Stimulated activated CD4-positive, alpha-beta T cell treated with anti-CD3 and anti-CD28 coated beads, Interleukin-4, amount 100 ng/mL, for 1 hour (primary cell): ENCODE measurements at regions not wholly inside any gene's neighbourhood (a gene's known extent, or its start where the extent isn't known, plus 50 kb on each side); places are given as distances from the start of the nearest gene placed in this dataset.

ENCODE experiments used
- DNase-seq: peaks from one replicate; pipeline ENCODE4 v3.0.0-alpha.2; 2020

GRCh38 chr11:15705891-15706290 lies 591.2 kb downstream of the INSC start:
- no peak for DNase-seq

DNA sequence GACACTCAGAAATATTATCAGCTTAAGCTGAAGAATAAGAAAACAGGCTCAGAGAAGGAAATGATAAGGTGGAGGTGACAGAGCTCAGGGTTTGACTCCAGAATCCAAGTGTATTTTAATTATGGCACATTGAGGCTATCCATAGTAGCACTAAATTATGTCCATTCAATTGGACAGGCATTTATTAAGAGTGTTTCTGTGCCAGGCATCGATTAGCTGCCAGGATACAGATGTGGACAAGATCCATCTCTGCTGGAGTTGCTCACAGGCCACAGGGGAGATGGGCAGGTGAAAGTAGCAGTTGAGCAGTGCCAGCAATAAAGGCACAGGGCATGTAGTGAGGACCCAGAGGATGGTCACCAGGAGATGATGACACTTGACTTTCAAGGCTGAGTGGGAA lies 592.5 kb downstream of the INSC start:
- no peak for DNase-seq

GRCh38 chr11:15707971-15708370 lies 593.2 kb downstream of the INSC start:
- no peak for DNase-seq

DNA sequence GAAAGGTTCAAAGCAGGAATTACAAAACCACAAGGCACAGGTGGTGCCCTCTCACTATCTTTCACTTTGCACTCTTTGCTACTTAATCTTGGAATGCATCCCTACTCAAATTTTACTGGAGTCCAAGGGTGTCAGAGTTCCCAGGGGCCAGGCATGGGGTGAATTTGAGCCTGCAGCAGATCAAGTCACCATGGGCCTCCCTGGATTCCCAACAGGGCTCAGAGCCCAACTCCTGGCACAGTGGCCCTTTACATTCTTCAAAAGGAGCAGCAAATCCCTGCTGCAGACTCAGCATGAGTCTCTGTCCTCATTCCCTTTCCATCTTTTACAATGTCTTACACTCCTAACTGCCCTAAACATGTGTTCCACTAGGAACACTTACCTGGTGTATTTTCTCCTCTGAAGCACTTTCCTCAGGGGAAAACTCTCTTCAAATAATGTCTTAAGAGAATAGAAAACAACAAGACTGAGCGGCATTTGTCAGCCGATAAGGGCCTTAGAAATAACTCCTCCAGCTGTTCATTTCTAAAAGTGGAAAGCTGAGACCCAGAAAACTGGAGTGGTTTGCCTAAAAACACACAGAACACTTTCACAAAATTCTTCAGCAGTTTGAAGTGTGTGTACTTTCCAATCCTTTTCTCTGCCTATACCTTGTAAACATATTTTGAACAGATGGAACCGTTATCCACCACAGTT lies 596.0 kb downstream of the INSC start:
- DNase-seq: no peak

- no peak for DNase-seq
Observed at GRCh38 chr11:15711311-15711710, 596.6 kb downstream of the INSC start.

GRCh38 chr11:15714641-15715399 lies 600.1 kb downstream of the INSC start:
- no peak for DNase-seq

DNA sequence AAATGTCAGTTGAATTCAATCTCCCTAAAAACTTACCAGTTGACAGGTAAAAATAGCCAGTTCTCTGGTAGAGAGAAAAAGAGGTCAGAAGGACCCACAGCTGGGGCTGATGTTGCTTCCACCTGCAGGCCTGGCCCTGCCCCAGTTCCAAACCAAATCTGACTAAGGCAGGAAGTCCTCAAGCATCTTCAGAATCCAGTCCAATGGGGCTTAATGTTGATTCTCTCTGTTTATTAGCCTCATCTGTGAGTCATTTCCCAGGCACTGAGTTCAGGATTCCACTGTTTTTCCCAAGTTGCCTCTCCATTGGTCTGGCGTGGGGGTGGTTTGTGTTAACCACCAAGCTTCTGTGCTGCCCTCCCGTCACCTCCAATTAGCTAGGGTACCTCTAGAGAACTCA lies 601.8 kb downstream of the INSC start:
- no peak for DNase-seq

GRCh38 chr11:15720460-15720859 lies 605.7 kb downstream of the INSC start:
- no peak for DNase-seq

DNA sequence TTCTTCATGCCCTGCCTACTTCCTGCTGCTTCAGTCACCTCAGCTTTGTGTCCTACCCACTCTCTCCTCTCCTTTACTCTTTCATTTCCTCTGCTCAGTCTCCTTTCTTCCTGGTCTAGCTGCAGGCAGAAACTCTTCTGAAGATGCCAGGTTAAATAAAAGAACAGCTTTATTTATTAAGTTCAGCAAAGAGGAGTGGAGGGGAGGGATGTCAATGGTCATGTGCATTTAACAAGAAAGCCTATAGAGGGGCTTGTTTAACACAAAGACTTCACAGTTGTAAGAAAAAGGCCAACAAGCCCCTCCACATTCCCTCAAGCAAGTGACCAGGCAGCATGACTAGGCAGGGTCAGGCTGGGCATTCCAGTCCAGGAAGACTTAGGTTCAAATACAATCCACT lies 609.2 kb downstream of the INSC start:
- DNase-seq: no peak

DNA sequence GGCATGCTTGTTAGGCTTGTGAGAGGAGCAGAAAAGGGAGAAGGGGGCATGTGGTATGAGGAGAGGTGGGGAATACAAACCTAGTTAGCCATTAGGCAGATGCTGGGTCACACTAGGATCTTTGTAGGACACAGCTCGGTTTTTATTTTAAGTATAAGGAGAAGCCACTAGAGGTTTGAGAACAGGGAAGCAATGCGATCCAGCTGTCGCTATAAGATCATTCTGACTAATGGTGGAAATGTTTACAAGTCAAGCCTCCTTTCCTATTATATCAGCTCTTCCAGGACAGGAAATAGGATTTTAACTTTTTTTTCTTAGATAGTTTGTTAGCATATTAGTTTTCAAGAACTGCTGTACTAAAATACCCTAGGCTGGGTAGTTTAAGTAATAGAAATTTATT lies 609.9 kb downstream of the INSC start:
- DNase-seq: no peak

GRCh38 chr11:15725246-15725645 lies 610.5 kb downstream of the INSC start:
- no peak for DNase-seq

DNA sequence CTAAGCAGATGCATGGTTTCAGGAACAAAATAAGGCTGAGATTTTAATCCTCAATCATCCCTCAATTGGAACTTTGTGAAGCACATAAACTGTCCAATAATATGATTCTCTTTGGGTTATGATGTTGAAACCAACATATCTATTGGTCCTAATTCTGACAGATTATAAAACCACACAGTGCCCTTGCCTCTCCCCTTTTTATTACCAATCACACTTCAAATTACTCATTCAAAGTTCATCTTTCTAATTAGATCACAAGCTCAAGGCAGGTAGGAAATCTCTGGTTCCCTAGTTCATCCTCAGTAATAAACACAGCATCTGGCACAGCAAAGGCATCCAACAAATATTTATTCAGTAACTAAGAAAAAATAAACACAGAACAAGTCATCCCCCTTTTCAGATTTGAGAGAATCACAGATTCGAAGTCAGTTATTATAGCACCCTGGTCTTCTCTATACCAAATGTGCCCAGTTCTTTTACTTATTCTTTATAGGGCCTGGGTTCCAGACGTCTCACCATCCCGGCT lies 611.6 kb downstream of the INSC start:
- DNase-seq: no peak

DNA sequence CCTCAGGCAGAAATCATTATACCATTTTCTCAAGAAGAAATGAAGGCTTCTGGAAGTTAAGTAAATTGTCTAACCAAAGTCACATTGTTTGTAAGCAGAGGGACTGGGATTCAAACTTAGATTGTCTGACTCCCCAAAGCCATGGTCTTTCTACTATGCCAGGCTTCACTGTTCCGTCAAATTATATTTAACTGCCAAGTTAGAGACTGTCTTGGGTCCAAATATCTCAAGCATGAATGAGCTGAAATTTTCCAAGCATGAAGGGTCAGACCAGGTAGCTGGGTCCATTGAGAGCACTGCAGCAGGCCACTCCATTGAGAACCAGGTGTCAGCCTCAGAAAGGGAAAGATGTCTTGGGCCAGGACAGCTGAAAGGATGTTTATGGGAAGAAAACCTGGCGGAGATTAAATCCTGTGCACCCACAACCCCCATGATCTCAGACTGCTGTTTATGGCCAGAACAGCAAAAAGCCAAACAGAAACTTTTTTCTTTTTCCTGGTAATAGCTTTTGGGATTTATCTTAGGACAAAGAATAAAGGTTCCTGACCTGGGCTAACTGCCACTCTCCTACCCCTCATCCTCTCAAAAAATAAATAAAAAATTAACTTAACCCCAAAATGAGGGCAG lies 612.3 kb downstream of the INSC start:
- no peak for DNase-seq

- no peak for DNase-seq
Observed at GRCh38 chr11:15727520-15727914, 612.8 kb downstream of the INSC start.

DNA sequence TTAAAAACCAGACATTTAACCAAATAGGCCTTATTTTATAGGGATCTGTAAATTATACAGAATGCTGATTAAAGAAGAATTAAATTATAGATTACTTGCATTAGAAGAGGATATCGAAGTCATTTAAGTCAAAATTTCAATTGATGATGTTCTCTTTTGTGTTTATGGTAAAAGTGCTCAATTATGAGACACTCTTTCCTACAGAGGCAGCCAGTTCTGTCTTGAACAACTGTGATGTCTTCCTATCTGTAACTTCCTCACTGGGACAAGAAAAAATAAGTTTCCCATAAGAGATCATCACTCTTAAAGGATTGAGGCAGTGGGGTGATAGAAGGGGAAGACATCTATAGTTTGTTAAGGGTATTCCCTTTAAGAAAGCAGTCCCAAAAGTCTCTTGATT lies 613.5 kb downstream of the INSC start:
- DNase-seq: no peak

GRCh38 chr11:15730263-15730994 lies 615.7 kb downstream of the INSC start:
- DNase-seq: no peak

DNA sequence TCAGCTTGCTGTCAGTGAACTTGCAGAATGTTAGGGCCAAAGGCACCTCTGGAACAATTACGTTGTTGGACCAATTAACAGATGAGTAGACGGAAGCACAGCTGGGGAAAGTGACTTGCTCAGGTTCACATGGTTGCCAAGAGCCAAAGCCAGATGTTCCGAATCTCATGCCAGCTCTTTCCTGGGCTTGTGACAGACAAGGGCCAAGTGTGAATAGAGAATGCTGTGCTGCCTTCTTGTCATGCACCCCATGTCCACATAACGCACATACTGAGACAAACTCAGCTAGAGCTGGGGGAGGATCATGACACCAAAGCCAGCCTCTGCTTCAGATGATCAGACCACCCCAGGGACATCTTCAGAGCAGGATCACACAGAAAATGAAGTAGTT lies 616.3 kb downstream of the INSC start:
- no peak for DNase-seq

DNA sequence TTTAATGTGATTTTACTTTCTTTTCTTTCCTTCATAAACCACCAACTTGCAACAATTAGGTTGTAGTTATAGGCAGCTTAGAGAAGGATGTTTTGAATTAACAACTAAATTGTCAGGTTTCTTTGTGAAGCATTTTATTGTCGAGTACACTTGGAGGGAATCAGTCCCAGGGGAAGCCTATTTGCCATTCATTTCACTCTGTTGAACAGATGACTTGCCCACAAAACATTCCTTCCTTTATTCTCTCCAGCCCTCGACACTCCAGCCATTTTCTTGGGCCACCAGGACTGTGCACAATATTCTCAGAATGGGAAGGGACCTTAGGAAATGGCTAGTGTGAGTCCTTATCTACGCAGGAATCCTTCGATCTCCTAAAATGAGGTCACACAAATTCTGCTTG lies 620.6 kb downstream of the SOX6 start:
- DNase-seq: no peak

- DNase-seq: no peak
Observed at GRCh38 chr11:15737320-15737719, 619.0 kb downstream of the SOX6 start.

DNA sequence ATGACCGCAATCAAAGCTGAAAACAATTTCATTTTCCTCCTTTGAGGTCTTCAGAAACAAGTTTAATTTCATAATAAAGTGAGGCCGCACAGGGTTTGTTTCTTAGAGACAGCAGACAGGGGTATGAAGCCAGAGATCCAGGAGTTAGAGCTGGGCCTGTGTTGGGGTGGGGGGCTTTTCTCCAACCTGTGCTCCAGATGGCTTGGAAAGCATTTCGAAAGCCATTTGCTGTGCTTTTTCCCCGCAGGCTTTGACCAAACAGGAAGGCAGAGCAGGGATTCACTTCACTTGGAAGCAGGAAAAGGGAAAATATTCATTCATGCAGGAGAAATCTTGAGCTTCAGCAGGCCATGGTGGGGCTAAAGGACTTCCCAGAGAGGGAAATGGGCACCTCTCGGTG lies 617.4 kb downstream of the SOX6 start:
- DNase-seq: no peak

DNA sequence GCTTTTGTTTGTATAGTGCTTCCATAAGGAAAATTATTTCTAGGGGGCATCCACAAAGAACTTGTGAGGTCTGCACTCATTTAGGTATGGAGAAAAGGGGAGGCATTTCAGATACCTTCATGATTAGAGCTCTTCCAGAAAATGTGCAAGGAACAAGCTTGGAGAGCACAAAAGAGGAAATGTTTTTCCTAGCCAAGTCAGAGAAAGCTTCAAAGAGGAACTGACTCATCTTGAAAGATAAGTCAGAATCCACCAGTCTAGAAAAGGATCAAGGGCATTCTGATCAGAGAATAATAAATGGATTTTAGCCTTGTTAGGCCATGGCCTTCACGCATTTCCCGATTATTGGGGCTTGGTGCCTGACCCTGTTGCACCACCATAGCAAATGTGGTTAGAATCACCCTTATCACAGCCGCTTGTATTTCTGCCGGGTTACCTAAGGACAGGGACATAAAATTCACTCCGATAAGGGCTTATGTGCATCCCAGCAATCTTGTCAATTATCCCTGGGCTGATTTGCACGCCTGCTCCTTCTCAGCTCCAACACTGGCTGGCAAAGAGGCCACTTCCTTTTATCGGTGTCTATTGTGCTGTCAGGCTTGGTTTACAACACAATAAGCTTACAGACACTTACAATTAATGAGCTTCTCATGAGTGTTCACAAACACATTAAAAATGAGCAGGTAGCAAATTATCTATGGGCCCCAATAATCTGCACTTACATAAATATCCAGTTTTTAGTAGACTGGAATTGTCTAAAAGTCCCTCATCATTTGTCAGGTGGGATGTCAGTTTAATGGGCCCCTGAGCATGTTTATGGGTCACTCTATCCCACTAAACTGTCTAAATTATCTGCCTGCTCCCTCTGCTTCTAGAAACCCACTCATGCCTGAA lies 613.5 kb downstream of the SOX6 start:
- no peak for DNase-seq

- DNase-seq: no peak
Observed at GRCh38 chr11:15744693-15745092, 611.7 kb downstream of the SOX6 start.
